Upper lobe of left lung (tissue), 6 donors: ENCODE measurements at regions not wholly inside any gene's neighbourhood (a gene's known extent, or its start where the extent isn't known, plus 50 kb on each side); places are given as distances from the start of the nearest gene placed in this dataset.

Experiments used
- ATAC-seq, 2 donors: fragments of 200-7000 bp; cut with Tn5 transposase; one replicate each; pipeline ENCODE4 v1.9.1; 2022; ENCODE audit warnings: mild to moderate bottlenecking in 2 of 2, moderate library complexity in 2 of 2; ENCODE audit not compliant: low FRiP score in 2 of 2
- DNase-seq, 2 donors: peaks; one replicate each; pipeline ENCODE4 v3.0.0-alpha.2; 2019 to 2020
- H3K27ac ChIP-seq, 4 donors: fragments of 200-600 bp; sonication (generic); one replicate each; pipeline ENCODE4 v1.5.1; 2016 to 2019
- H3K27me3 ChIP-seq, 4 donors: fragments of 200-600 bp; sonication (generic); one replicate each; pipeline ENCODE4 v1.5.1; 2017 to 2019
- H3K36me3 ChIP-seq, 4 donors: fragments of 200-600 bp; sonication (generic); one replicate each; pipeline ENCODE4 v1.5.1; 2016 to 2019
- H3K4me1 ChIP-seq, 4 donors: fragments of 200-600 bp; sonication (generic); one replicate each; pipeline ENCODE4 v1.5.1; 2018 to 2019
- H3K4me3 ChIP-seq, 4 donors: fragments of 200-600 bp; sonication (generic); one replicate each; pipeline ENCODE4 v1.5.1; 2017 to 2019; ENCODE audit warnings: mild to moderate bottlenecking in 2 of 4, moderate library complexity in 1 of 4
- H3K9me3 ChIP-seq, 4 donors: fragments of 200-600 bp; sonication (generic); one replicate each; pipeline ENCODE4 v1.5.1; 2018 to 2019
- CTCF ChIP-seq, 6 experiments: fragments of 450-650 bp in 4 of 6; fragments of 200-600 bp in 2 of 6; sonication (generic) in 2 of 6; IDR thresholded peaks; one replicate each; pipeline ENCODE4 v1.5.1; 2016 to 2019; ENCODE audit warnings: antibody characterized with exemption in 6 of 6
- EP300 ChIP-seq, 4 donors: sonication (generic); formaldehyde crosslinking; IDR thresholded peaks; one replicate each; pipeline ENCODE4 v1.5.1; 2017; ENCODE audit warnings: antibody characterized with exemption in 4 of 4, control low read depth in 2 of 4
- POLR2A ChIP-seq, 4 donors: fragments of 450-650 bp; IDR thresholded peaks; one replicate each; pipeline ENCODE4 v1.5.1; 2016 to 2017; ENCODE audit warnings: antibody characterized with exemption in 4 of 4, mild to moderate bottlenecking in 2 of 4
- POLR2AphosphoS5 ChIP-seq, 2 donors: sonication (generic); formaldehyde crosslinking; IDR thresholded peaks; one replicate each; pipeline ENCODE4 v1.5.1; 2017; ENCODE audit warnings: antibody characterized with exemption in 2 of 2
- WGBS, 2 donors: methylation state at CpG; one replicate each; pipeline ENCODE4 v1.1.5; 2017 to 2018; 5-methylcytosine and 5-hydroxymethylcytosine counted together
- donor health status: DM: no; HTN: no; CAD: no; lungs with moderate emphysema.
- donor health status: DM: no; HTN: yes; CAD: no; lungs with severe emphysema.

- 69 to 78% methylated on average over 9 to 10 of the region's 10 CpGs for WGBS, 2 donors
- no peak for TF ChIP-seq CTCF (IDR thresholded peaks at IDR 0.05)
- no peak for TF ChIP-seq EP300 (IDR thresholded peaks at IDR 0.05)
- no peak for TF ChIP-seq POLR2A (IDR thresholded peaks at IDR 0.05)
- TF ChIP-seq POLR2AphosphoS5 (IDR thresholded peaks at IDR 0.05), result no peak
- no peak overlapping the region for H3K4me3 ChIP-seq
- H3K27me3 ChIP-seq, result no peaks in the 10 kb centered on the region
- H3K4me1 ChIP-seq, result no peaks in the 10 kb centered on the region
- H3K27ac ChIP-seq, result peak overlapping the region in 1 of 4 donors; percentile 12
- H3K9me3 ChIP-seq, result no peaks in the 10 kb centered on the region
- no peaks in the 10 kb centered on the region for H3K36me3 ChIP-seq
- DNase-seq (no peak), ATAC-seq (no peak)
Observed at GRCh38 chr21:41622201-41622600, 114.2 kb upstream of the TMPRSS2 start.

GRCh38 chr21:41621513-41621912 lies 113.6 kb upstream of the TMPRSS2 start:
- no peaks in the 10 kb centered on the region for H3K9me3 ChIP-seq
- no peaks in the 10 kb centered on the region for H3K27me3 ChIP-seq
- no peaks in the 10 kb centered on the region for H3K36me3 ChIP-seq
- H3K27ac ChIP-seq, result peak overlapping the region in 3 of 4 donors; percentile 8 to 18 (median 12)
- no peak for TF ChIP-seq EP300 (IDR thresholded peaks at IDR 0.05)
- no peak for TF ChIP-seq CTCF (IDR thresholded peaks at IDR 0.05)
- no peak for TF ChIP-seq POLR2AphosphoS5 (IDR thresholded peaks at IDR 0.05)
- no peak for TF ChIP-seq POLR2A (IDR thresholded peaks at IDR 0.05)
- no peak overlapping the region for H3K4me3 ChIP-seq
- ATAC-seq (peak in 1 of 2 donors; percentile 40), DNase-seq (no peak)
- WGBS, 2 donors, result 74 to 79% methylated on average over 9 to 10 of the region's 10 CpGs
- no peaks in the 10 kb centered on the region for H3K4me1 ChIP-seq

GRCh38 chr21:41620982-41621381 lies 113.0 kb upstream of the TMPRSS2 start:
- Histone ChIP-seq H3K4me1 (no peaks in the 10 kb centered on the region), H3K27me3 (no peaks in the 10 kb centered on the region), H3K27ac (peak overlapping the region in 1 of 4 donors; percentile 18), H3K9me3 (no peaks in the 10 kb centered on the region), H3K4me3 (no peak overlapping the region), H3K36me3 (no peaks in the 10 kb centered on the region)
- 72 to 73% methylated on average over 8 of the region's 8 CpGs for WGBS, 2 donors
- no peak for DNase-seq
- peak in 1 of 2 donors; percentile 47 for ATAC-seq
- TF ChIP-seq POLR2A (IDR thresholded peaks at IDR 0.05), result no peak

- Histone ChIP-seq H3K36me3 (no peaks in the 10 kb centered on the region), H3K4me3 (no peak overlapping the region), H3K27me3 (no peaks in the 10 kb centered on the region), H3K4me1 (no peaks in the 10 kb centered on the region), H3K9me3 (no peaks in the 10 kb centered on the region), H3K27ac (peak overlapping the region in 1 of 4 donors; percentile 11)
- WGBS, 2 donors, result 73 to 77% methylated on average over 3 to 6 of the region's 6 CpGs
- no peak for DNase-seq
- ATAC-seq, result no peak
- TF ChIP-seq EP300 (IDR thresholded peaks at IDR 0.05) (no peak), POLR2AphosphoS5 (IDR thresholded peaks at IDR 0.05) (no peak), POLR2A (IDR thresholded peaks at IDR 0.05) (no peak), CTCF (IDR thresholded peaks at IDR 0.05) (no peak)
Observed at GRCh38 chr21:41620541-41620940, 112.6 kb upstream of the TMPRSS2 start.

GRCh38 chr21:41616031-41616591 lies 108.2 kb upstream of the TMPRSS2 start:
- H3K4me3 ChIP-seq, result no peak overlapping the region
- no peaks in the 10 kb centered on the region for H3K9me3 ChIP-seq
- no peak for ATAC-seq
- no peak for TF ChIP-seq POLR2AphosphoS5 (IDR thresholded peaks at IDR 0.05)
- no peak for TF ChIP-seq CTCF (IDR thresholded peaks at IDR 0.05)
- no peak for TF ChIP-seq POLR2A (IDR thresholded peaks at IDR 0.05)
- no peak for TF ChIP-seq EP300 (IDR thresholded peaks at IDR 0.05)
- peak overlapping the region; percentile 41 to 62 (median 52) for H3K27ac ChIP-seq
- H3K4me1 ChIP-seq, result peaks cover 10 to 15% (median 13%) of the 10 kb centered on the region in 4 donors
- WGBS, 2 donors, result 74 to 84% methylated on average over 7 of the region's 8 CpGs
- no peaks in the 10 kb centered on the region for H3K36me3 ChIP-seq
- no peak for DNase-seq
- H3K27me3 ChIP-seq, result no peaks in the 10 kb centered on the region
